K562 (cell line): ENCODE measurements at regions not wholly inside any gene's neighbourhood (a gene's known extent, or its start where the extent isn't known, plus 50 kb on each side); places are given as distances from the start of the nearest gene placed in this dataset.

Source experiments
- ATAC-seq: fragments of 200-7000 bp; cut with Tn5 transposase; 3 replicates; pipeline ENCODE4 v1.9.1; 2020; ENCODE audit warnings: moderate library complexity
- BruUV-seq: library from RNA; stranded (reverse); fragments of 400-500 nt; replicated peaks from 2 replicates; lab custom pipeline; 2021; lab: Mats Ljungman, UMichigan
- CTCF ChIA-PET: fragments of 300-600 bp; formaldehyde crosslinking; extraction: SDS; loops from one replicate; lab custom pipeline; 2021; ENCODE audit warnings: low intra/inter-chr PET ratio; lab: Yijun Ruan, JAX
- POLR2A ChIA-PET: fragments of 300-600, 350-650 bp; sonication (Branson Sonifier 250); formaldehyde crosslinking; extraction: SDS; loops from one replicate; lab custom pipeline; 2021; ENCODE audit warnings: antibody characterized with exemption, inconsistent platforms; lab: Yijun Ruan, JAX
- DNase-seq, 4 experiments: peaks; one replicate each; pipeline versions ENCODE4 v3.0.0 to v3.0.0-alpha.2; 2011 to 2018; ENCODE audit warnings: low spot score in 3 of 4, mixed read lengths in 3 of 4; ENCODE audit errors: extremely low read depth in 1 of 4
- FAIRE-seq: peaks from 2 replicates; lab custom pipeline; 2011; peaks lifted over from hg19 to GRCh38; lab: Jason Lieb, UNC
- H2AFZ ChIP-seq: 2 replicates; pipeline ENCODE4 v1.6.0; 2011; ENCODE audit warnings: low read depth, low read length, control low read depth, inconsistent platforms
- H3K27ac ChIP-seq: fragments of 200-600 bp; 3 replicates; pipeline ENCODE4 v1.8.0; 2011; ENCODE audit warnings: low read depth, mild to moderate bottlenecking, control low read depth, inconsistent platforms, low read length, moderate library complexity, mixed read lengths; ENCODE audit errors: extremely low read depth
- H3K27me3 ChIP-seq, 2 experiments: fragments of 300-600 bp in 1 of 2; 2 replicates in 1 of 2; 3 replicates in 1 of 2; pipeline versions ENCODE4 v1.6.0 to v1.8.0; 2011; ENCODE audit warnings: inconsistent platforms in 2 of 2, low read length in 2 of 2, mild to moderate bottlenecking in 1 of 2, mixed read lengths in 1 of 2, moderate library complexity in 1 of 2; ENCODE audit not compliant: control insufficient read depth in 2 of 2, insufficient read depth in 2 of 2
- H3K36me3 ChIP-seq: fragments of 300-600 bp; 3 replicates; pipeline ENCODE4 v1.8.0; 2011; ENCODE audit warnings: mild to moderate bottlenecking, low read length, inconsistent platforms; ENCODE audit not compliant: control insufficient read depth, insufficient read depth
- H3K4me1 ChIP-seq, 2 experiments: fragments of 200-600 bp in 1 of 2; replicated peaks in 1 of 2; 2 replicates in 1 of 2; 3 replicates in 1 of 2; pipeline versions ENCODE4 v1.5.1 to v1.8.0; 2011; ENCODE audit warnings: inconsistent platforms in 2 of 2, low read length in 2 of 2, mild to moderate bottlenecking in 1 of 2, mixed read lengths in 1 of 2, moderate library complexity in 1 of 2; ENCODE audit not compliant: control insufficient read depth in 2 of 2, insufficient read depth in 2 of 2
- H3K4me2 ChIP-seq: 2 replicates; pipeline ENCODE4 v1.6.1; 2011; ENCODE audit warnings: low read length, control low read depth, inconsistent platforms, mixed read lengths; ENCODE audit not compliant: insufficient read depth
- H3K4me3 ChIP-seq: fragments of 200-600 bp; sonication (generic), shearing (Covaris generic); 2 replicates; pipeline ENCODE4 v1.5.1; 2016; ENCODE audit warnings: control low read depth, inconsistent platforms
- H3K79me2 ChIP-seq: fragments of 200-600 bp; 3 replicates; pipeline ENCODE4 v1.8.0; 2011; ENCODE audit warnings: low read length, inconsistent platforms; ENCODE audit not compliant: control insufficient read depth, insufficient read depth
- H3K9ac ChIP-seq, 2 experiments: 2 replicates each; pipeline versions ENCODE4 v1.6.0 to v1.6.1; 2011; ENCODE audit warnings: low read depth in 2 of 2, low read length in 2 of 2, control low read depth in 1 of 2, inconsistent platforms in 1 of 2, mild to moderate bottlenecking in 1 of 2, mixed read lengths in 1 of 2; ENCODE audit not compliant: insufficient read depth in 1 of 2
- H3K9me1 ChIP-seq: one replicate; pipeline ENCODE4 v1.6.0; 2011; ENCODE audit warnings: inconsistent platforms, mild to moderate bottlenecking, low read length, moderate library complexity; ENCODE audit not compliant: control insufficient read depth, insufficient read depth
- H3K9me3 ChIP-seq: replicated peaks from 2 replicates; pipeline ENCODE4 v1.5.1; 2011; ENCODE audit warnings: low read depth, low read length, inconsistent platforms; ENCODE audit not compliant: control insufficient read depth, insufficient read depth
- H4K20me1 ChIP-seq: replicated peaks from 2 replicates; pipeline ENCODE4 v1.6.1; 2011; ENCODE audit warnings: low read length, inconsistent platforms, mixed read lengths; ENCODE audit not compliant: control insufficient read depth, insufficient read depth
- DLX4 ChIP-seq: fragments of 250-450 bp; sonication (Bioruptor Pico); IDR thresholded peaks from 2 replicates; pipeline ENCODE4 v1.6.1; 2021; ENCODE audit warnings: mild to moderate bottlenecking
- HOMEZ ChIP-seq: fragments of 250-450 bp; sonication (Bioruptor Pico); IDR thresholded peaks from 2 replicates; pipeline ENCODE4 v1.4.0; 2020; ENCODE audit warnings: mild to moderate bottlenecking, moderate library complexity
- HOXB6 ChIP-seq: fragments of 250-450 bp; sonication (Bioruptor Pico); IDR thresholded peaks from 2 replicates; pipeline ENCODE4 v1.5.1; 2022; ENCODE audit warnings: mild to moderate bottlenecking, borderline replicate concordance
- JUNB ChIP-seq: fragments of 450-650 bp; formaldehyde crosslinking; conservative IDR thresholded peaks from 2 replicates; pipeline ENCODE4 v1.4.0; 2020; ENCODE audit warnings: mild to moderate bottlenecking
- MTA2 ChIP-seq: fragments of 450-650 bp; IDR thresholded peaks from 2 replicates; pipeline ENCODE4 v1.6.1; 2016; ENCODE audit warnings: low read depth
- SPI1 ChIP-seq: IDR thresholded peaks from 2 replicates; pipeline ENCODE4 v1.6.1; 2011; ENCODE audit warnings: low read depth, low read length, control low read depth, borderline replicate concordance
- SREBF2 ChIP-seq: sonication (generic); formaldehyde crosslinking; IDR thresholded peaks from 2 replicates; pipeline ENCODE4 v1.4.0; 2020; ENCODE audit warnings: mild to moderate bottlenecking, missing genetic modification reagents
- TAF15 ChIP-seq: fragments of 200-400 bp; formaldehyde crosslinking; IDR thresholded peaks from 2 replicates; pipeline ENCODE4 v1.6.1; 2017; ENCODE audit warnings: mild to moderate bottlenecking, low read depth, low read length, moderate library complexity
- ZBTB17 ChIP-seq: fragments of 450-650 bp; formaldehyde crosslinking; IDR thresholded peaks from 2 replicates; pipeline ENCODE4 v1.4.0; 2020; ENCODE audit warnings: mild to moderate bottlenecking
- ZKSCAN3 ChIP-seq: fragments of 250-450 bp; sonication (Bioruptor Pico); IDR thresholded peaks from 2 replicates; pipeline ENCODE4 v1.4.0; 2020
- ZNF121 ChIP-seq: sonication (generic); formaldehyde crosslinking; conservative IDR thresholded peaks from 2 replicates; pipeline ENCODE4 v1.8.0; 2022; ENCODE audit warnings: missing genetic modification reagents
- ZNF140 ChIP-seq: fragments of 250-450 bp; sonication (Bioruptor Pico); IDR thresholded peaks from 2 replicates; pipeline ENCODE4 v1.8.0; 2021; ENCODE audit warnings: moderate library complexity, mild to moderate bottlenecking, inconsistent platforms
- ZNF263 ChIP-seq: sonication (generic); formaldehyde crosslinking; IDR thresholded peaks from 2 replicates; pipeline ENCODE4 v1.8.0; 2022; ENCODE audit warnings: mild to moderate bottlenecking, missing genetic modification reagents, borderline replicate concordance
- ZNF584 ChIP-seq: fragments of 200-800 bp; sonication (Bioruptor generic); IDR thresholded peaks from 2 replicates; pipeline ENCODE4 v1.6.1; 2016; ENCODE audit warnings: low read depth, mild to moderate bottlenecking, missing genetic modification characterization, missing compliant biosample characterization
- ZNF785 ChIP-seq: fragments of 250-450 bp; sonication (Bioruptor Pico); IDR thresholded peaks from 2 replicates; pipeline ENCODE4 v1.4.0; 2020; ENCODE audit warnings: mild to moderate bottlenecking
- WGBS: fragments of 100-300 bp; shearing (Covaris generic); methylation state at CpG from one replicate; pipeline ENCODE4 v1.1.6; 2016; ENCODE audit warnings: low coverage, mixed read lengths; ENCODE audit not compliant: insufficient coverage; ENCODE audit errors: missing lambda C conversion rate; 5-methylcytosine and 5-hydroxymethylcytosine counted together
- in situ Hi-C: fragments of 300-500 bp; cut with MboI; formaldehyde crosslinking; loops from 4 replicates; pipeline ENCODE4 v1.15.0; 2018; ENCODE audit warnings: inconsistent platforms, mixed read lengths
- intact Hi-C: fragments of 100-400 bp; cut with micrococcal nuclease; formaldehyde crosslinking; loops from 2 replicates; pipeline ENCODE4 v1.14.2; 2022
- TF ChIP-seq, protein P1 (sequence below), 2 experiments: IDR thresholded peaks in 1 of 2; conservative IDR thresholded peaks in 1 of 2; 2 replicates each; pipeline ENCODE4 v1.6.1; 2016; ENCODE audit warnings: low read depth in 2 of 2, mild to moderate bottlenecking in 1 of 2, missing compliant biosample characterization in 1 of 2, missing genetic modification characterization in 1 of 2, moderate library complexity in 1 of 2
- TF ChIP-seq, protein P2 (sequence below): fragments of 450-650 bp; formaldehyde crosslinking; IDR thresholded peaks from 2 replicates; pipeline ENCODE4 v1.4.0; 2020; ENCODE audit warnings: mild to moderate bottlenecking, moderate library complexity

GRCh38 chr2:147663153-147663961 is 181.5 kb upstream of the ACVR2A start:
- no peaks in the 10 kb centered on the region for H3K79me2 ChIP-seq
- no TSS peak for BruUV-seq
- no peak for DNase-seq
- no peak overlapping the region for H3K27ac ChIP-seq
- no peak for ATAC-seq
- no peak overlapping the region for H3K9ac ChIP-seq
- H3K4me1 ChIP-seq, result no peaks in the 10 kb centered on the region
- WGBS, result 1% methylated on average over 5 of the region's 5 CpGs
- H3K4me3 ChIP-seq, result no peak overlapping the region
- H3K4me2 ChIP-seq, result no peak overlapping the region
- no peaks in the 10 kb centered on the region for H3K9me1 ChIP-seq
- H3K9me3 ChIP-seq, result no peaks in the 10 kb centered on the region
- H2AFZ ChIP-seq, result no peak overlapping the region
- in situ Hi-C loops (no loop called here), intact Hi-C loops (no loop called here)
- no peaks in the 10 kb centered on the region for H3K36me3 ChIP-seq
- ChIA-PET POLR2A (no interaction called here), CTCF (no interaction called here)
- no peaks in the 10 kb centered on the region for H4K20me1 ChIP-seq
- no peaks in the 10 kb centered on the region for H3K27me3 ChIP-seq
- FAIRE-seq, result no peak
- no peak for TF ChIP-seq ZKSCAN3 (CRISPR knock-in tag)
- TF ChIP-seq SPI1, result no peak
- TF ChIP-seq, protein P1, sequence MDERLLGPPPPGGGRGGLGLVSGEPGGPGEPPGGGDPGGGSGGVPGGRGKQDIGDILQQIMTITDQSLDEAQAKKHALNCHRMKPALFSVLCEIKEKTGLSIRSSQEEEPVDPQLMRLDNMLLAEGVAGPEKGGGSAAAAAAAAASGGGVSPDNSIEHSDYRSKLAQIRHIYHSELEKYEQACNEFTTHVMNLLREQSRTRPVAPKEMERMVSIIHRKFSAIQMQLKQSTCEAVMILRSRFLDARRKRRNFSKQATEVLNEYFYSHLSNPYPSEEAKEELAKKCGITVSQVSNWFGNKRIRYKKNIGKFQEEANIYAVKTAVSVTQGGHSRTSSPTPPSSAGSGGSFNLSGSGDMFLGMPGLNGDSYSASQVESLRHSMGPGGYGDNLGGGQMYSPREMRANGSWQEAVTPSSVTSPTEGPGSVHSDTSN (CRISPR knock-in tag; IDR thresholded peaks at IDR 0.05; ENCODE audit: low read depth), result no peak
- TF ChIP-seq, protein P1 (tag; conservative IDR thresholded peaks at IDR 0.05; ENCODE audit: low read depth), result no peak
- TF ChIP-seq ZNF121 (CRISPR knock-in tag), result no peak
- TF ChIP-seq MTA2, result no peak
- no peak for TF ChIP-seq ZNF140
- no peak for TF ChIP-seq HOXB6 (CRISPR knock-in tag)
- TF ChIP-seq ZNF785 (CRISPR knock-in tag), result no peak
- no peak for TF ChIP-seq JUNB (CRISPR knock-in tag)
- TF ChIP-seq ZBTB17 (CRISPR knock-in tag), result no peak
- TF ChIP-seq TAF15, result no peak
- no peak for TF ChIP-seq ZNF584 (CRISPR knock-in tag)
- TF ChIP-seq ZNF263 (CRISPR knock-in tag), result no peak
- no peak for TF ChIP-seq DLX4 (CRISPR knock-in tag)
- TF ChIP-seq SREBF2 (CRISPR knock-in tag), result no peak
- TF ChIP-seq, protein P2, sequence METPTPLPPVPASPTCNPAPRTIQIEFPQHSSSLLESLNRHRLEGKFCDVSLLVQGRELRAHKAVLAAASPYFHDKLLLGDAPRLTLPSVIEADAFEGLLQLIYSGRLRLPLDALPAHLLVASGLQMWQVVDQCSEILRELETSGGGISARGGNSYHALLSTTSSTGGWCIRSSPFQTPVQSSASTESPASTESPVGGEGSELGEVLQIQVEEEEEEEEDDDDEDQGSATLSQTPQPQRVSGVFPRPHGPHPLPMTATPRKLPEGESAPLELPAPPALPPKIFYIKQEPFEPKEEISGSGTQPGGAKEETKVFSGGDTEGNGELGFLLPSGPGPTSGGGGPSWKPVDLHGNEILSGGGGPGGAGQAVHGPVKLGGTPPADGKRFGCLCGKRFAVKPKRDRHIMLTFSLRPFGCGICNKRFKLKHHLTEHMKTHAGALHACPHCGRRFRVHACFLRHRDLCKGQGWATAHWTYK (CRISPR knock-in tag), result no peak
- TF ChIP-seq HOMEZ (CRISPR knock-in tag), result no peak
